Smooth muscle cell (in vitro differentiated cells): ENCODE measurements at regions not wholly inside any gene's neighbourhood (a gene's known extent, or its start where the extent isn't known, plus 50 kb on each side); places are given as distances from the start of the nearest gene placed in this dataset.

Experiments
- DNase-seq: peaks from one replicate; lab custom pipeline; 2025; ENCODE audit not compliant: unreplicated experiment; lab: John Stamatoyannopoulos, UW
- H2AFZ ChIP-seq: fragments of 200-600 bp; sonication (generic); 2 replicates; pipeline ENCODE4 v1.6.0; 2016; ENCODE audit warnings: antibody characterized with exemption, low read depth, mild to moderate bottlenecking
- H3F3A ChIP-seq: fragments of 200-600 bp; sonication (generic); 2 replicates; pipeline ENCODE4 v1.6.0; 2017; ENCODE audit warnings: antibody characterized with exemption, low read depth
- H3K27ac ChIP-seq: fragments of 200-600 bp; sonication (generic); 2 replicates; pipeline ENCODE4 v1.5.1; 2016; ENCODE audit warnings: low read depth, mild to moderate bottlenecking
- H3K27me3 ChIP-seq: fragments of 200-600 bp; sonication (generic); 2 replicates; pipeline ENCODE4 v1.6.1; 2016; ENCODE audit warnings: low read depth, mild to moderate bottlenecking
- H3K36me3 ChIP-seq: fragments of 200-600 bp; sonication (generic); 2 replicates; pipeline ENCODE4 v1.5.1; 2016; ENCODE audit warnings: low read depth
- H3K4me1 ChIP-seq: fragments of 200-600 bp; sonication (generic); 2 replicates; pipeline ENCODE4 v1.5.1; 2016; ENCODE audit warnings: low read depth
- H3K4me2 ChIP-seq: fragments of 200-600 bp; sonication (generic); 2 replicates; pipeline ENCODE4 v1.6.0; 2016; ENCODE audit warnings: mild to moderate bottlenecking
- H3K4me3 ChIP-seq: fragments of 200-600 bp; sonication (generic); 2 replicates; pipeline ENCODE4 v1.5.1; 2016; ENCODE audit warnings: mild to moderate bottlenecking
- H3K79me2 ChIP-seq: fragments of 200-600 bp; sonication (generic); 2 replicates; pipeline ENCODE4 v1.6.0; 2016; ENCODE audit warnings: low read depth, mild to moderate bottlenecking
- H3K9ac ChIP-seq: fragments of 200-600 bp; sonication (generic); 2 replicates; pipeline ENCODE4 v1.6.0; 2016; ENCODE audit warnings: low read depth
- H3K9me3 ChIP-seq: fragments of 200-600 bp; sonication (generic); replicated peaks from 2 replicates; pipeline ENCODE4 v1.5.1; 2016; ENCODE audit warnings: low read depth
- H4K20me1 ChIP-seq: fragments of 200-600 bp; sonication (generic); 2 replicates; pipeline ENCODE4 v1.6.0; 2016; ENCODE audit warnings: low read depth
- CTCF ChIP-seq: fragments of 200-600 bp; sonication (generic); IDR thresholded peaks from 2 replicates; pipeline ENCODE4 v1.5.1; 2017; ENCODE audit warnings: borderline replicate concordance, mild to moderate bottlenecking, antibody characterized with exemption; ENCODE audit not compliant: insufficient read depth, poor library complexity, severe bottlenecking
- WGBS: methylation state at CpG from one replicate; pipeline ENCODE4 v1.1.7; 2016; ENCODE audit warnings: low lambda C conversion rate; 5-methylcytosine and 5-hydroxymethylcytosine counted together

DNA sequence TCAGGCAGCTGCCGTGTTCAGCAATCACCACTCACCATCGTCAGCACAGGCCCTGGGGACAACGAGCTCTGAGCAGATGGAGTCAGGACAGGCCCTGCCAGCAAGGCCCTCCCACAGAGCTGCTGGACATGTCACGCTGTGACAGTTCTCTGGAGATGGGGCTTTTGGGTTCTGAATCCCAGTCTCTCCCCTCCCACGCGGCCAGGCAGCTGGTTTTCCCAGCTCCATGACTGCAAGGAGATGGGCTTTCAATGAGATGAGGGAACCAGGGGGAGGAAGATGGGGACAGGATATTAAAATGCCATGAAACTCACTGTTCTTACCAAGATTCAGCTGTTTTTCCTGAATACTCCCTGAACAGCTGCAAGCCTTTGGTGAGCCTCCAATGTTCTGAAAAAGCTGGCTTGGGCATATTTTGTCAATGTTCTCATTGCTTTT is 305.9 kb downstream of the BRD1 start:
- no peaks in the 10 kb centered on the region for H3K27me3 ChIP-seq
- no peak overlapping the region for H3K27ac ChIP-seq
- H3K4me2 ChIP-seq, result no peak overlapping the region
- no peaks in the 10 kb centered on the region for H3K36me3 ChIP-seq
- no peak for DNase-seq
- H4K20me1 ChIP-seq, result no peaks in the 10 kb centered on the region
- H2AFZ ChIP-seq, result no peak overlapping the region
- H3K4me3 ChIP-seq, result no peak overlapping the region
- H3K4me1 ChIP-seq, result no peaks in the 10 kb centered on the region
- no peaks in the 10 kb centered on the region for H3F3A ChIP-seq
- no peak overlapping the region for H3K9ac ChIP-seq
- TF ChIP-seq CTCF, result no peak
- 84% methylated on average over 6 of the region's 6 CpGs for WGBS
- no peaks in the 10 kb centered on the region for H3K9me3 ChIP-seq
- H3K79me2 ChIP-seq, result no peaks in the 10 kb centered on the region

- Histone ChIP-seq H3K9me3 (no peaks in the 10 kb centered on the region), H3F3A (no peaks in the 10 kb centered on the region), H3K9ac (no peak overlapping the region), H4K20me1 (no peaks in the 10 kb centered on the region), H3K4me2 (no peak overlapping the region), H3K27me3 (no peaks in the 10 kb centered on the region), H3K4me1 (no peaks in the 10 kb centered on the region), H3K79me2 (no peaks in the 10 kb centered on the region), H3K27ac (no peak overlapping the region), H3K4me3 (no peak overlapping the region), H2AFZ (no peak overlapping the region), H3K36me3 (no peaks in the 10 kb centered on the region)
- DNase-seq, result no peak
- WGBS, result 92% methylated on average over 18 of the region's 18 CpGs
- TF ChIP-seq CTCF, result no peak
Observed at GRCh38 chr22:49519117-49519737, 308.4 kb downstream of the BRD1 start.

GRCh38 chr22:49518436-49518970 is 309.2 kb downstream of the BRD1 start:
- TF ChIP-seq CTCF, result no peak
- no peak overlapping the region for H3K4me3 ChIP-seq
- no peaks in the 10 kb centered on the region for H3K9me3 ChIP-seq
- H3K4me2 ChIP-seq, result no peak overlapping the region
- WGBS, result 80% methylated on average over 17 of the region's 22 CpGs
- no peaks in the 10 kb centered on the region for H3K27me3 ChIP-seq
- no peak overlapping the region for H3K9ac ChIP-seq
- no peaks in the 10 kb centered on the region for H3K4me1 ChIP-seq
- no peaks in the 10 kb centered on the region for H4K20me1 ChIP-seq
- H2AFZ ChIP-seq, result no peak overlapping the region
- no peaks in the 10 kb centered on the region for H3K79me2 ChIP-seq
- no peak for DNase-seq
- no peak overlapping the region for H3K27ac ChIP-seq
- no peaks in the 10 kb centered on the region for H3F3A ChIP-seq
- H3K36me3 ChIP-seq, result no peaks in the 10 kb centered on the region

- Histone ChIP-seq H3K36me3 (no peaks in the 10 kb centered on the region), H3K4me3 (no peak overlapping the region), H3K4me2 (no peak overlapping the region), H3K9me3 (no peaks in the 10 kb centered on the region), H4K20me1 (no peaks in the 10 kb centered on the region), H3K79me2 (no peaks in the 10 kb centered on the region), H3K27ac (no peak overlapping the region), H3K27me3 (no peaks in the 10 kb centered on the region), H2AFZ (no peak overlapping the region), H3K9ac (no peak overlapping the region), H3K4me1 (no peaks in the 10 kb centered on the region), H3F3A (no peaks in the 10 kb centered on the region)
- no peak for TF ChIP-seq CTCF
- 89% methylated on average over 23 of the region's 23 CpGs for WGBS
- no peak for DNase-seq
Observed at GRCh38 chr22:49517667-49518185, 309.9 kb downstream of the BRD1 start.
